Trophoblast cell (in vitro differentiated cells and primary cell): ENCODE measurements at regions not wholly inside any gene's neighbourhood (a gene's known extent, or its start where the extent isn't known, plus 50 kb on each side); places are given as distances from the start of the nearest gene placed in this dataset.

Source experiments
- DNase-seq, 2 donors: peaks; one replicate each; pipeline ENCODE4 v3.0.0-alpha.2; 2016
- H2AFZ ChIP-seq: 2 replicates; pipeline ENCODE4 v1.6.1; 2013; ENCODE audit warnings: low read length, moderate library complexity, mild to moderate bottlenecking; ENCODE audit not compliant: insufficient read depth, poor library complexity
- H2AK5ac ChIP-seq: 2 replicates; pipeline ENCODE4 v1.6.1; 2013; ENCODE audit warnings: mild to moderate bottlenecking, low read length
- H2BK120ac ChIP-seq: 2 replicates; pipeline ENCODE4 v1.6.1; 2013; ENCODE audit warnings: low read length, mild to moderate bottlenecking, moderate library complexity; ENCODE audit not compliant: insufficient read depth, poor library complexity
- H2BK12ac ChIP-seq: 2 replicates; pipeline ENCODE4 v1.6.1; 2013; ENCODE audit warnings: mild to moderate bottlenecking, low read length, moderate library complexity
- H2BK5ac ChIP-seq: 2 replicates; pipeline ENCODE4 v1.6.1; 2013; ENCODE audit warnings: low read length, low read depth, moderate library complexity, mild to moderate bottlenecking; ENCODE audit not compliant: poor library complexity
- H3K14ac ChIP-seq: 2 replicates; pipeline ENCODE4 v1.6.1; 2013; ENCODE audit warnings: mild to moderate bottlenecking, low read length
- H3K18ac ChIP-seq: 2 replicates; pipeline ENCODE4 v1.6.1; 2013; ENCODE audit warnings: mild to moderate bottlenecking, low read length
- H3K23ac ChIP-seq: 2 replicates; pipeline ENCODE4 v1.6.1; 2013; ENCODE audit warnings: low read length
- H3K27ac ChIP-seq: 2 replicates; pipeline ENCODE4 v1.5.1; 2013; ENCODE audit warnings: low read depth, mild to moderate bottlenecking, inconsistent platforms, low read length, moderate library complexity
- H3K27me3 ChIP-seq: 2 replicates; pipeline ENCODE4 v1.6.1; 2013; ENCODE audit warnings: inconsistent platforms, mild to moderate bottlenecking, low read length, moderate library complexity; ENCODE audit not compliant: insufficient read depth
- H3K36me3 ChIP-seq, 2 experiments: 1 replicate in 1 of 2; 2 replicates in 1 of 2; pipeline ENCODE4 v1.6.1; 2013; ENCODE audit warnings: low read length in 2 of 2, mild to moderate bottlenecking in 2 of 2, moderate library complexity in 1 of 2; ENCODE audit not compliant: insufficient read depth in 2 of 2, control insufficient read depth in 1 of 2
- H3K4ac ChIP-seq: 2 replicates; pipeline ENCODE4 v1.6.1; 2013; ENCODE audit warnings: low read depth, mild to moderate bottlenecking, low read length, moderate library complexity
- H3K4me1 ChIP-seq, 2 experiments: 1 replicate in 1 of 2; 2 replicates in 1 of 2; pipeline ENCODE4 v1.6.1; 2013; ENCODE audit warnings: low read length in 2 of 2, mild to moderate bottlenecking in 2 of 2, moderate library complexity in 1 of 2; ENCODE audit not compliant: insufficient read depth in 2 of 2, control insufficient read depth in 1 of 2
- H3K4me2 ChIP-seq: 2 replicates; pipeline ENCODE4 v1.6.1; 2013; ENCODE audit warnings: inconsistent platforms, mild to moderate bottlenecking, low read length, moderate library complexity
- H3K4me3 ChIP-seq: 2 replicates; pipeline ENCODE4 v1.5.1; 2013; ENCODE audit warnings: mild to moderate bottlenecking, low read depth, low read length, inconsistent platforms
- H3K79me1 ChIP-seq: one replicate; pipeline ENCODE4 v1.6.1; 2013; ENCODE audit warnings: low read length
- H3K79me2 ChIP-seq: 2 replicates; pipeline ENCODE4 v1.6.1; 2013; ENCODE audit warnings: low read length, mild to moderate bottlenecking; ENCODE audit not compliant: control insufficient read depth, insufficient read depth, poor library complexity
- H3K9ac ChIP-seq: 2 replicates; pipeline ENCODE4 v1.6.1; 2013; ENCODE audit warnings: mild to moderate bottlenecking, low read length
- H3K9me3 ChIP-seq: 2 replicates; pipeline ENCODE4 v1.6.1; 2013; ENCODE audit warnings: low read depth, mild to moderate bottlenecking, control low read depth, inconsistent platforms, low read length; ENCODE audit not compliant: insufficient read depth
- H4K12ac ChIP-seq: 2 replicates; pipeline ENCODE4 v1.6.1; 2013; ENCODE audit warnings: low read depth, mild to moderate bottlenecking, low read length, moderate library complexity
- H4K8ac ChIP-seq: 2 replicates; pipeline ENCODE4 v1.6.1; 2013; ENCODE audit warnings: low read depth, mild to moderate bottlenecking, low read length, moderate library complexity
- H4K91ac ChIP-seq: one replicate; pipeline ENCODE4 v1.6.1; 2013; ENCODE audit warnings: low read depth, mild to moderate bottlenecking, low read length, moderate library complexity
- WGBS: extraction: QIAGEN DNeasy Blood & Tissue Kit; methylation state at CpG from one replicate; pipeline ENCODE4 v1.1.7; 2013; ENCODE audit warnings: missing lambda C conversion rate; ENCODE audit not compliant: insufficient read length, insufficient coverage; ENCODE audit errors: extremely low coverage; 5-methylcytosine and 5-hydroxymethylcytosine counted together

DNA sequence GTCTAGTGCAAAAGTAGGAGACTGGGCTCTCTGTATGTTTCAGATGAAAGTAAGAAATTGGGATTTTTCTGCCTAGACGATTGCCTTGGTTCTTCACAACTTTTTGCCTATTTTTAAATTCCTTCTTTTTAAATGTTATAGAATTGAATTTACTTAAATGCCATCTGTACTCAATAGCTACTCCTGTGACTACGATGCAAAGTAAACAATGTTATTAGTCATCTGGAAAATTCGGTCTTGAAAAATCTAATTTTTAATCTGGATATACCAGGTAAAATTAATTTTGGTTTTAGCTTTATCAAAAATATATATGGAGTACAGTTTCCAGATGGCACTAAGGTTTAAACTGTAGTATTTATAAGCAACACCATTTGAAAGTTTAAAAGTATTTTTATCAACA lies 472.2 kb downstream of the UTRN start:
- H2BK12ac ChIP-seq = no peak overlapping the region

DNA sequence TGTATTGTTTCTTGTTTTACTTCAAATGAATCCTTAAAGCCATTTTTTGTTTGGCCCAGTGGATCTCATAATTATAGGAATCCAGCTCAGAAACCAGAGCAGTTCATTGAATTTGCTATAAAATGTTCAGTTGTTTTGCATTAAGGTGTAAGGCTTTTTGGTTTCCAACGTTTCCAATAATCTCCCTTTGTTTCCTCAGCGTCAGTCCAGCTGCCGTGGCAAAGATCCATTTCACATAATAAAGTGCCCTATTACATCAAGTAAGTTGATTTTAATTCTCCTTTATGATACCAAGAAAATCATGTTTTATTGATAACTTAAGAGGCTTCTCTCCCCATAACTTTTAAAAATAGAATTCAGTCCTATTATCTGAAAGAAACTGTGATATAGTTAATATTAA lies 472.6 kb downstream of the UTRN start:
- H2BK12ac ChIP-seq = no peak overlapping the region
- WGBS = no CpG with 5 or more reads among the region's 3 CpGs

More for the DNA sequence above, 472.2 kb downstream of the UTRN start:
- Histone ChIP-seq H3K4me2 (no peak overlapping the region), H3K18ac (no peak overlapping the region), H3K4ac (no peak overlapping the region), H2AFZ (no peak overlapping the region), H3K14ac (no peak overlapping the region), H3K9me3 (no peaks in the 10 kb centered on the region), H4K91ac (no peak overlapping the region), H3K9ac (no peak overlapping the region), H3K27me3 (no peaks in the 10 kb centered on the region), H3K27ac (no peak overlapping the region), H4K12ac (no peak overlapping the region), H3K4me1 (no peaks in the 10 kb centered on the region), H2AK5ac (no peak overlapping the region), H4K8ac (no peak overlapping the region), H3K4me3 (no peak overlapping the region), H2BK120ac (no peak overlapping the region), H3K23ac (no peak overlapping the region), H3K79me1 (no peaks in the 10 kb centered on the region), H3K36me3 (no peaks in the 10 kb centered on the region), H3K79me2 (no peaks in the 10 kb centered on the region), H2BK5ac (no peak overlapping the region)
- DNase-seq = no peak
- no CpG with 5 or more reads among the region's 3 CpGs for WGBS

DNA sequence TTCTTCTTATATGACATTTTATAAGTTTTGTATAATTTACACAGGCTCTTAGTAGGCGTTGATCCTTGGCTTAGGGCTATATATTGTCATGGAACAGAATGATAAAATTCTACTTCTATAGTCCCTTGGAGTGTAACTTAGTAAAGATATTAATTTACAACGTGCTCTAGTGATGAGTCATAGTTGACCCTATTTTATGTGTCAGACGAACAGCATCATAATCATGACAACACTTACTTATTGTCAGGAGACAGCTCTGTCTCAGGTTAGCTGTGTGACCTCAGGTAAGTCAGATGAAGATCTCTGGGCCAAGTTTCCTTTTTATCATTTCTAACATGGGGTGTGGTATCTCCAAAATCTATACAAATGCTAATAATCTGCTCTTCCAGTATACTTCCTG lies 473.5 kb downstream of the UTRN start:
- Histone ChIP-seq H3K27ac (no peak overlapping the region), H3K18ac (no peak overlapping the region), H3K36me3 (no peaks in the 10 kb centered on the region), H3K79me1 (no peaks in the 10 kb centered on the region), H3K4ac (no peak overlapping the region), H3K4me3 (no peak overlapping the region), H3K79me2 (no peaks in the 10 kb centered on the region), H2BK5ac (no peak overlapping the region), H4K12ac (no peak overlapping the region), H2BK12ac (no peak overlapping the region), H3K14ac (no peak overlapping the region), H4K8ac (no peak overlapping the region), H4K91ac (no peak overlapping the region), H3K27me3 (no peaks in the 10 kb centered on the region), H3K4me1 (no peaks in the 10 kb centered on the region), H3K9ac (no peak overlapping the region), H3K23ac (no peak overlapping the region), H3K4me2 (no peak overlapping the region), H2AK5ac (no peak overlapping the region), H2BK120ac (no peak overlapping the region), H3K9me3 (no peaks in the 10 kb centered on the region), H2AFZ (no peak overlapping the region)
- WGBS = no CpG with 5 or more reads among the region's 3 CpGs
- DNase-seq = no peak

More for the DNA sequence above, 472.6 kb downstream of the UTRN start:
- Histone ChIP-seq H3K4me2 (no peak overlapping the region), H2AK5ac (no peak overlapping the region), H2BK120ac (no peak overlapping the region), H3K14ac (no peak overlapping the region), H3K79me1 (no peaks in the 10 kb centered on the region), H3K4me3 (no peak overlapping the region), H4K91ac (no peak overlapping the region), H3K27me3 (no peaks in the 10 kb centered on the region), H4K8ac (no peak overlapping the region), H3K9ac (no peak overlapping the region), H2AFZ (no peak overlapping the region), H3K36me3 (no peaks in the 10 kb centered on the region), H3K27ac (no peak overlapping the region), H3K9me3 (no peaks in the 10 kb centered on the region), H3K23ac (no peak overlapping the region), H4K12ac (no peak overlapping the region), H3K4me1 (no peaks in the 10 kb centered on the region), H3K18ac (no peak overlapping the region), H2BK5ac (no peak overlapping the region), H3K79me2 (no peaks in the 10 kb centered on the region), H3K4ac (no peak overlapping the region)
- no peak for DNase-seq

GRCh38 chr6:144762469-144762868 lies 477.3 kb downstream of the UTRN start:
- H3K79me2 ChIP-seq = no peaks in the 10 kb centered on the region
- no peak overlapping the region for H3K18ac ChIP-seq
- H3K23ac ChIP-seq = no peak overlapping the region
- H3K36me3 ChIP-seq = peaks cover 0 to 2% of the 10 kb centered on the region in 2 experiments
- H3K4ac ChIP-seq = no peak overlapping the region
- H3K9ac ChIP-seq = no peak overlapping the region
- H4K8ac ChIP-seq = no peak overlapping the region
- H4K91ac ChIP-seq = no peak overlapping the region
- no peak overlapping the region for H2BK12ac ChIP-seq
- H2AK5ac ChIP-seq = no peak overlapping the region
- H3K4me1 ChIP-seq = no peaks in the 10 kb centered on the region
- H3K4me2 ChIP-seq = no peak overlapping the region
- H3K4me3 ChIP-seq = no peak overlapping the region
- no peak overlapping the region for H4K12ac ChIP-seq
- no peaks in the 10 kb centered on the region for H3K79me1 ChIP-seq
- no peak overlapping the region for H2BK120ac ChIP-seq
- H3K14ac ChIP-seq = no peak overlapping the region
- no peak for DNase-seq
- no peaks in the 10 kb centered on the region for H3K9me3 ChIP-seq
- no CpG with 5 or more reads among the region's 3 CpGs for WGBS
- no peak overlapping the region for H2AFZ ChIP-seq
- H2BK5ac ChIP-seq = no peak overlapping the region
- H3K27ac ChIP-seq = no peak overlapping the region
- no peaks in the 10 kb centered on the region for H3K27me3 ChIP-seq
